OCI-LY7 (cell line): ENCODE measurements at regions not wholly inside any gene's neighbourhood (a gene's known extent, or its start where the extent isn't known, plus 50 kb on each side); places are given as distances from the start of the nearest gene placed in this dataset.

Experiments
- BruUV-seq: library from RNA; stranded (reverse); fragments of 400-500 nt; replicated peaks from 2 replicates; lab custom pipeline; 2021; lab: Mats Ljungman, UMichigan
- CTCF ChIA-PET: fragments of 300-600 bp; sonication (Branson Sonifier 250); formaldehyde crosslinking; loops from one replicate; lab custom pipeline; 2022; ENCODE audit warnings: antibody characterized with exemption; ENCODE audit not compliant: unreplicated experiment; lab: Charles Lee
- POLR2A ChIA-PET: fragments of 300-600 bp; sonication (Branson Sonifier 250); formaldehyde crosslinking; loops from one replicate; lab custom pipeline; 2022; ENCODE audit warnings: antibody characterized with exemption; lab: Charles Lee
- DNase-seq: peaks from one replicate; pipeline ENCODE4 v3.0.0-alpha.2; 2015; ENCODE audit warnings: low spot score
- H2AFZ ChIP-seq: fragments of 200-600 bp; sonication (generic), shearing (Covaris generic); 2 replicates; pipeline ENCODE4 v1.6.1; 2014; ENCODE audit warnings: mild to moderate bottlenecking, antibody characterized with exemption, low read length, moderate library complexity
- H3K27ac ChIP-seq: fragments of 200-600 bp; sonication (generic); 2 replicates; pipeline ENCODE4 v1.5.1; 2014; ENCODE audit warnings: mixed run types, low read depth, mild to moderate bottlenecking, moderate library complexity, low read length, inconsistent platforms; ENCODE audit not compliant: poor library complexity, severe bottlenecking
- H3K36me3 ChIP-seq: fragments of 200-600 bp; sonication (generic); 2 replicates; pipeline ENCODE4 v1.6.1; 2014; ENCODE audit warnings: mild to moderate bottlenecking, antibody characterized with exemption, low read length, moderate library complexity, mixed read lengths; ENCODE audit not compliant: insufficient read depth
- H3K4me1 ChIP-seq: fragments of 200-600 bp; sonication (generic); 2 replicates; pipeline ENCODE4 v1.5.1; 2014; ENCODE audit warnings: mild to moderate bottlenecking, low read length; ENCODE audit not compliant: insufficient read depth, poor library complexity, severe bottlenecking
- H3K4me2 ChIP-seq: fragments of 200-600 bp; sonication (generic); 2 replicates; pipeline ENCODE4 v1.6.1; 2014; ENCODE audit warnings: mild to moderate bottlenecking, low read length
- H3K4me3 ChIP-seq: fragments of 200-600 bp; sonication (generic); 2 replicates; pipeline ENCODE4 v1.5.1; 2014; ENCODE audit warnings: mild to moderate bottlenecking, low read depth, low read length; ENCODE audit not compliant: poor library complexity, severe bottlenecking
- H3K79me2 ChIP-seq: fragments of 200-600 bp; sonication (generic); 2 replicates; pipeline ENCODE4 v1.6.1; 2016; ENCODE audit warnings: low read depth, mild to moderate bottlenecking, low read length, moderate library complexity, mixed read lengths; ENCODE audit not compliant: insufficient read depth
- H3K9me2 ChIP-seq: fragments of 200-600 bp; sonication (generic); 2 replicates; pipeline ENCODE4 v1.6.1; 2016; ENCODE audit warnings: mild to moderate bottlenecking, low read length, mixed read lengths; ENCODE audit not compliant: insufficient read depth
- H3K9me3 ChIP-seq: fragments of 200-600 bp; sonication (generic); 2 replicates; pipeline ENCODE4 v1.6.1; 2014; ENCODE audit warnings: mild to moderate bottlenecking, mixed run types, low read length, mixed read lengths
- H4K20me1 ChIP-seq: fragments of 200-600 bp; sonication (generic); 2 replicates; pipeline ENCODE4 v1.6.1; 2014; ENCODE audit warnings: mild to moderate bottlenecking, antibody characterized with exemption, low read length, moderate library complexity, mixed read lengths; ENCODE audit not compliant: insufficient read depth
- CTCF ChIP-seq: fragments of 200-600 bp; sonication (generic); conservative IDR thresholded peaks from 2 replicates; pipeline ENCODE4 v1.5.1; 2014; ENCODE audit warnings: mild to moderate bottlenecking, antibody characterized with exemption, low read length, moderate library complexity, mixed read lengths
- EZH2phosphoT487 ChIP-seq: fragments of 200-600 bp; sonication (generic); IDR thresholded peaks from 2 replicates; pipeline ENCODE4 v1.6.1; 2018; ENCODE audit warnings: low read depth, borderline replicate concordance, mild to moderate bottlenecking, mixed run types, antibody characterized with exemption, low read length, moderate library complexity, mixed read lengths
- intact Hi-C: fragments of 100-400 bp; cut with micrococcal nuclease; formaldehyde crosslinking; loops from one replicate; pipeline ENCODE4 v1.10.0; 2022; ENCODE audit not compliant: unreplicated experiment

GRCh38 chr6:169911264-169912263 lies 160.1 kb downstream of the ERMARD start:
- Histone ChIP-seq H3K9me3 (no peaks in the 10 kb centered on the region), H3K36me3 (no peaks in the 10 kb centered on the region), H3K4me3 (no peak overlapping the region), H2AFZ (no peak overlapping the region), H3K4me1 (no peaks in the 10 kb centered on the region), H3K9me2 (no peaks in the 10 kb centered on the region), H3K27ac (no peak overlapping the region), H4K20me1 (no peaks in the 10 kb centered on the region), H3K79me2 (no peaks in the 10 kb centered on the region), H3K4me2 (no peak overlapping the region)
- no peak for TF ChIP-seq CTCF
- TF ChIP-seq EZH2phosphoT487, result no peak
- intact Hi-C loops, result no loop called here
- POLR2A ChIA-PET, result no interaction called here
- CTCF ChIA-PET, result no interaction called here
- no peak for DNase-seq
- no TSS peak for BruUV-seq

GRCh38 chr6:169909113-169909512 lies 157.7 kb downstream of the ERMARD start:
- H3K79me2 ChIP-seq, result no peaks in the 10 kb centered on the region
- DNase-seq, result no peak
- no peak overlapping the region for H3K4me2 ChIP-seq
- BruUV-seq, result no TSS peak
- ChIA-PET CTCF (interaction anchor here (0.6 kb wide), 1 partner anchor 388 kb away, joined by 3 read pairs; no protein-coding TSS in a partner anchor), POLR2A (interaction anchor here (0.6 kb wide), 1 partner anchor 217 kb away, joined by 3 read pairs; no protein-coding TSS in a partner anchor)
- H3K4me3 ChIP-seq, result no peak overlapping the region
- no peaks in the 10 kb centered on the region for H3K9me3 ChIP-seq
- no peak overlapping the region for H2AFZ ChIP-seq
- TF ChIP-seq EZH2phosphoT487, result no peak
- no peak for TF ChIP-seq CTCF
- H3K9me2 ChIP-seq, result no peaks in the 10 kb centered on the region
- H3K27ac ChIP-seq, result no peak overlapping the region
- H4K20me1 ChIP-seq, result no peaks in the 10 kb centered on the region
- H3K4me1 ChIP-seq, result no peaks in the 10 kb centered on the region
- no peaks in the 10 kb centered on the region for H3K36me3 ChIP-seq
- intact Hi-C loops, result no loop called here
